ENCODE measurements at regions not wholly inside any gene's neighbourhood (a gene's known extent, or its start where the extent isn't known, plus 50 kb on each side); places are given as distances from the start of the nearest gene placed in this dataset.

- Histone ChIP-seq H2BK12ac (ENCODE audit: insufficient read length, low read depth, low read length) (no peak overlapping the region), H3K56ac (ENCODE audit: insufficient read length, low read depth, low read length) (no peak overlapping the region), H3T11ph (ENCODE audit: low read length) (no peak overlapping the region), H4K20me1 (ENCODE audit: control insufficient read depth, insufficient read depth, insufficient read length) (no peaks in the 10 kb centered on the region), H3K4ac (ENCODE audit: low read depth, low read length) (no peak overlapping the region), H3K9me3 (ENCODE audit: control insufficient read depth, low read depth, low read length) (no peaks in the 10 kb centered on the region), H3K27ac (ENCODE audit: insufficient read length, low read depth, low read length) (no peak overlapping the region), H2AFZ (ENCODE audit: low read length) (no peak overlapping the region), H2BK15ac (ENCODE audit: low read depth, low read length) (no peak overlapping the region), H3K27me3 (ENCODE audit: insufficient read depth, low read length) (no peaks in the 10 kb centered on the region), H4K8ac (replicated peaks; ENCODE audit: insufficient read length, low read depth, low read length) (no peak overlapping the region), H3K9ac (ENCODE audit: extremely low read depth, insufficient read length, low read length) (no peak overlapping the region), H3K79me1 (ENCODE audit: insufficient read depth, low read depth, low read length, poor library complexity, severe bottlenecking) (no peaks in the 10 kb centered on the region), H3K18ac (ENCODE audit: insufficient read length, low read depth, low read length) (no peak overlapping the region), H3K23ac (ENCODE audit: insufficient read length, low read depth, low read length) (no peak overlapping the region), H3K4me2 (ENCODE audit: insufficient read depth, insufficient read length, low read length) (no peak overlapping the region), H4K5ac (ENCODE audit: insufficient read length, low read depth, low read length) (no peak overlapping the region), H2BK20ac (ENCODE audit: low read depth, low read length, poor library complexity, severe bottlenecking) (no peak overlapping the region), H4K91ac (ENCODE audit: insufficient read length, low read depth, low read length) (no peak overlapping the region), H2AK5ac (ENCODE audit: insufficient read length, low read length) (no peak overlapping the region), H3K4me1 (ENCODE audit: insufficient read depth, low read length) (no peaks in the 10 kb centered on the region), H3K79me2 (ENCODE audit: insufficient read depth, low read length) (no peaks in the 10 kb centered on the region), H2BK120ac (ENCODE audit: low read depth, low read length, poor library complexity, severe bottlenecking) (no peak overlapping the region), H3K23me2 (ENCODE audit: insufficient read length, low read depth, low read length, poor library complexity, severe bottlenecking) (no peaks in the 10 kb centered on the region), H2BK5ac (ENCODE audit: insufficient read length, low read length) (no peak overlapping the region), H3K14ac (ENCODE audit: insufficient read depth, low read length) (no peak overlapping the region)
- H3K9me3 Mint-ChIP-seq, result no peaks in the 10 kb centered on the region
- no peaks in the 10 kb centered on the region for H3K36me3 Mint-ChIP-seq (ENCODE audit: insufficient read depth in 1 of 3, low read depth in 3 of 3)
- H3K4me3 Mint-ChIP-seq, result no peak overlapping the region
- H3K27ac Mint-ChIP-seq, result no peak overlapping the region
- H3K27me3 Mint-ChIP-seq (ENCODE audit: low read depth), result no peaks in the 10 kb centered on the region
- H3K4me1 Mint-ChIP-seq, result no peaks in the 10 kb centered on the region
- TF ChIP-seq CTCF (conservative IDR thresholded peaks at IDR 0.05), result no peak
- no CpG with 5 or more reads among the region's 2 CpGs for WGBS (ENCODE audit: extremely low coverage, insufficient read length, low lambda C conversion rate)
- DNase-seq, result no peak
Measured at GRCh38 chr13:34006011-34006410, 188.1 kb downstream of the RFC3 start.

Data from H9 (cell line).